ENCODE measurements at regions not wholly inside any gene's neighbourhood (a gene's known extent, or its start where the extent isn't known, plus 50 kb on each side); places are given as distances from the start of the nearest gene placed in this dataset.

- no peak for TF ChIP-seq CTCF (conservative IDR thresholded peaks at IDR 0.05; ENCODE audit: low read depth, low read length)
- no peak for TF ChIP-seq POLR2A (IDR thresholded peaks at IDR 0.05; ENCODE audit: low read depth, low read length)
- TF ChIP-seq SMC3 (IDR thresholded peaks at IDR 0.05; ENCODE audit: low read depth, low read length) = no peak
- no peak for TF ChIP-seq MAZ (IDR thresholded peaks at IDR 0.05; ENCODE audit: borderline replicate concordance, low read depth, low read length)
- no peak for TF ChIP-seq USF2 (IDR thresholded peaks at IDR 0.05; ENCODE audit: low read depth, low read length)
- TF ChIP-seq MAFK (IDR thresholded peaks at IDR 0.05; ENCODE audit: low read depth, low read length) = no peak
- TF ChIP-seq RFX5 (IDR thresholded peaks at IDR 0.05; ENCODE audit: low read depth, low read length) = no peak
- TF ChIP-seq FOS (IDR thresholded peaks at IDR 0.05; ENCODE audit: low read depth, low read length) = no peak
Observed at GRCh38 chr4:180436361-180436760, 1806.8 kb upstream of the TENM3 start.

All from IMR-90 (cell line).